ENCODE measurements at regions not wholly inside any gene's neighbourhood (a gene's known extent, or its start where the extent isn't known, plus 50 kb on each side); places are given as distances from the start of the nearest gene placed in this dataset.
"Not testable (repeated sequence)": the region's sequence is repeated elsewhere in the genome, so short reads cannot be mapped to it uniquely, and the experiment has no call there.

- DNase-seq = no peak
Measured at GRCh38 chr16:47903470-47903869, 252.3 kb downstream of the ABCC12 start.

GRCh38 chr16:47897105-47897504 lies 258.7 kb downstream of the ABCC12 start:
- DNase-seq = not testable (repeated sequence)

- peak; percentile 58 to 84 for DNase-seq
Measured at GRCh38 chr16:47895146-47895545, 260.6 kb downstream of the ABCC12 start.

GRCh38 chr16:47892999-47893398 lies 262.8 kb downstream of the ABCC12 start:
- no peak for DNase-seq

GRCh38 chr16:47888734-47889133 lies 267.1 kb downstream of the ABCC12 start:
- no peak for DNase-seq

- no peak for DNase-seq
Measured at GRCh38 chr16:47888142-47888541, 267.7 kb downstream of the ABCC12 start.

GRCh38 chr16:47887496-47887895 lies 268.3 kb downstream of the ABCC12 start:
- DNase-seq = peak; percentile 75 to 77

GRCh38 chr16:47886631-47887415 lies 269.0 kb downstream of the ABCC12 start:
- no peak for DNase-seq

GRCh38 chr16:47886139-47886538 lies 269.7 kb downstream of the ABCC12 start:
- no peak for DNase-seq

- DNase-seq = no peak
Measured at GRCh38 chr16:47885489-47885888, 270.3 kb downstream of the ABCC12 start.

GRCh38 chr16:47884116-47884725 lies 271.6 kb downstream of the ABCC12 start:
- no peak for DNase-seq

- no peak for DNase-seq
Measured at GRCh38 chr16:47881574-47881973, 274.2 kb downstream of the ABCC12 start.

- DNase-seq = no peak
Measured at GRCh38 chr16:47880653-47881052, 275.1 kb downstream of the ABCC12 start.

- DNase-seq = no peak
Measured at GRCh38 chr16:47877166-47877565, 278.6 kb downstream of the ABCC12 start.

- no peak for DNase-seq
Measured at GRCh38 chr16:47876511-47876910, 279.3 kb downstream of the ABCC12 start.

- no peak for DNase-seq
Measured at GRCh38 chr16:47873434-47873833, 282.4 kb downstream of the ABCC12 start.

- DNase-seq = no peak
Measured at GRCh38 chr16:47872225-47872624, 283.6 kb downstream of the ABCC12 start.

GRCh38 chr16:47866423-47866822 lies 289.4 kb downstream of the ABCC12 start:
- DNase-seq = no peak

GRCh38 chr16:47865337-47865855 lies 290.4 kb downstream of the ABCC12 start:
- DNase-seq = no peak

- DNase-seq = not testable (repeated sequence)
Measured at GRCh38 chr16:47864262-47864661, 291.5 kb downstream of the ABCC12 start.

- no peak for DNase-seq
Measured at GRCh38 chr16:47861999-47862398, 293.8 kb downstream of the ABCC12 start.

- no peak for DNase-seq
Measured at GRCh38 chr16:47858333-47858982, 297.3 kb downstream of the ABCC12 start.

GRCh38 chr16:47855431-47855830 lies 300.4 kb downstream of the ABCC12 start:
- no peak for DNase-seq

- no peak for DNase-seq
Measured at GRCh38 chr16:47854737-47855136, 301.1 kb downstream of the ABCC12 start.
